ENCODE measurements at regions not wholly inside any gene's neighbourhood (a gene's known extent, or its start where the extent isn't known, plus 50 kb on each side); places are given as distances from the start of the nearest gene placed in this dataset.

DNA sequence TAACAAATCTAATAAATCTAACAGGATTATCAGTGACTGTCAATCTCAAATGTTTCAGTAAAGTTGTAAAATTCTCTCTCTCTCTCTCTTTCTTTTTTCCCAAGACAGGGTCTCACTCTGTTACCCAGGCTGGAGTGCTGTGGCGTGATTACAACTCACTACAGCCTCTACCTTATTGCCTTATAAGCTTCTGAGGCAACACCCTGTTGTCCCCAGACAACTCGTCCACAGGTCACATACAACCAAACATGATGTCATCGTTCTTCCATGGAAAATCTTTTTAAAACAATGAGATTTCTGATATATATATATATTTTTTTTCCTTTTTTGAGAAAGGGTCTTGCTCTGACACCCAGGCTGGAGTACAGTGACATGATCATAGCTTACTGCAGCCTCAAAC is 151.4 kb upstream of the RGS6 start:
- TF ChIP-seq CEBPB (IDR thresholded peaks at IDR 0.05; ENCODE audit: low read depth, low read length): no peak
- TF ChIP-seq POLR2A (IDR thresholded peaks at IDR 0.05; ENCODE audit: low read depth, low read length): no peak
- TF ChIP-seq, protein P1, sequence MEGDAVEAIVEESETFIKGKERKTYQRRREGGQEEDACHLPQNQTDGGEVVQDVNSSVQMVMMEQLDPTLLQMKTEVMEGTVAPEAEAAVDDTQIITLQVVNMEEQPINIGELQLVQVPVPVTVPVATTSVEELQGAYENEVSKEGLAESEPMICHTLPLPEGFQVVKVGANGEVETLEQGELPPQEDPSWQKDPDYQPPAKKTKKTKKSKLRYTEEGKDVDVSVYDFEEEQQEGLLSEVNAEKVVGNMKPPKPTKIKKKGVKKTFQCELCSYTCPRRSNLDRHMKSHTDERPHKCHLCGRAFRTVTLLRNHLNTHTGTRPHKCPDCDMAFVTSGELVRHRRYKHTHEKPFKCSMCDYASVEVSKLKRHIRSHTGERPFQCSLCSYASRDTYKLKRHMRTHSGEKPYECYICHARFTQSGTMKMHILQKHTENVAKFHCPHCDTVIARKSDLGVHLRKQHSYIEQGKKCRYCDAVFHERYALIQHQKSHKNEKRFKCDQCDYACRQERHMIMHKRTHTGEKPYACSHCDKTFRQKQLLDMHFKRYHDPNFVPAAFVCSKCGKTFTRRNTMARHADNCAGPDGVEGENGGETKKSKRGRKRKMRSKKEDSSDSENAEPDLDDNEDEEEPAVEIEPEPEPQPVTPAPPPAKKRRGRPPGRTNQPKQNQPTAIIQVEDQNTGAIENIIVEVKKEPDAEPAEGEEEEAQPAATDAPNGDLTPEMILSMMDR (conservative IDR thresholded peaks at IDR 0.05; ENCODE audit: low read depth, low read length): no peak
- no peak for TF ChIP-seq BHLHE40 (IDR thresholded peaks at IDR 0.05; ENCODE audit: low read depth, low read length)
- TF ChIP-seq RCOR1 (IDR thresholded peaks at IDR 0.05; ENCODE audit: insufficient replicate concordance, low read length): no peak
